ENCODE measurements at regions not wholly inside any gene's neighbourhood (a gene's known extent, or its start where the extent isn't known, plus 50 kb on each side); places are given as distances from the start of the nearest gene placed in this dataset.

- peak; percentile 46 for DNase-seq
These were observed 50.2 kb upstream of the XPA start for GRCh38 chr9:97747201-97747965.

DNA sequence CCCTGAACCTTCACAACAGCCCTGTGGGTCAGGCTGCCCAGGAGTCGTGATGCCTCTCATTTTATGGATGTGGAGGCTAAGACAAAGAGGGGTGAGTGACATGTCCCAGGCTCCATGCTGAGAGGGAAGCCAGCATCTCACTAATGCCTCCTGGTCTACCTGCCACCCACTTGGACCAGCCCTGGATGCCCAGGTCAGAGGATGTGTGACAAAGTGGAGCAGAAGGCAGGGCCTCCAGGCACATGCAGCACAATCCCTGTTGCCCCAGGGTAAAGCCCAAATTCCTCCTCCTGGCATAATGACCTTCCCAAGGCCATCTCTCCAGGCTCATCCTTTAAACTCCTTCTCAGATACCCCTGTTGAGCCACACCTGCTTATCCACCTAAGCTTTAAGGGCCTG lies 51.4 kb upstream of the XPA start:
- no peak for DNase-seq

GRCh38 chr9:97749928-97750327 lies 52.8 kb upstream of the XPA start:
- no peak for DNase-seq

DNA sequence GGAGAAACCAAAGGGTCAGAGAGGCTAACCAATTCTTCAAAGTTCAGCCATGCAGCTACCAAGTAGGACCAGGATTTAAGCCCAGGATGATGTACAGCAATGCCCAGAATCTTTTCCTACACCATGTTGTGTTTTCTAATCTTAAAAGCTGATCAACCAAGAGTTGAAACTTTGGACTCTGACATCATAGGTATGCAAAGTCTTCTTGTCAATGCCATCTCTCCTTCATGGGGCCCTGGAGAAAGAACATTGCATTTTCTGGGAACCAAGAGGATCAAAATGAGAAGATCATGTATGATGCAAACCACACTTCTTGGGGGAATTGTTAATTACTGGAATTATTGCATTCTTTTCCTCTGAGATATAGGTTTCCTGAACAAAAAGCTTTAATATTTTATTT lies 54.4 kb upstream of the XPA start:
- DNase-seq: no peak

- DNase-seq: no peak
These were observed 55.1 kb upstream of the XPA start for GRCh38 chr9:97752274-97752673.

DNA sequence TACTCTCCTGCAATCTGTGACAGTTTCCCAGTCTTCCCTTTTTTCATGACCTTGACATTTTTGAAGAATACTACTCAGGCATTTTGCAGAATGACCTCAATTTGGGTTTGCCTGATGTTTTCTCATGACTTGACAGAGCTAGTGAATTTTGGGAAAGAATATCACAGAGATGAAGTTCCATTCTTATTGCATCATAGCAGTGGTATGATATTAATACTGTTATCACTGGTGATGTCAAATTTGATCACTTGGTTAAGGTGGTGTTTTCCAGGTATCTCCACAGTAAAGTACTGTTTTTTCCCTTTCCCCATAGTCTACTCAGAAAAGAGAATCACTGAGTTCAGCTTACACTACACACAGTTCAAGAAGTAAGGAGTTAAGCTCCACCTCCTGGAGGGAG lies 56.2 kb upstream of the XPA start:
- DNase-seq: no peak

DNA sequence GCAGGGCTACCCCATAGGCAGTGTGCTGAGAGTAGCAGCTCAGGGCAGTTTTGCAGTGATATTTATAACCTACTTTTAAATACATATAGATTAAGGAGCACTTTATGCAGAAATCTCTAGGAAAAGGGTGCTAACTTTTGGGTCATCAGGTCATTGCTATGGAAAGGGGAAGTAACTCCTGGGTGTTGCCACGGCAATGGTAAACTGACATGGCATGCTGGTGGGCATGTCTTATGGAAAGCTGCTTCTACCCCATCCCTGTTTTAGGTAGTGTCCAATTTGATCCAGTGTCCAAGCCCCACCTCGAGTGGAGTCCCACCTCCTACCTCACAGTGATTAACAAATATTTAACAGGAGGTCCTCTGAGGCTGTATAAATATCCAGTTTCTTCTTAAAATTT lies 56.8 kb upstream of the XPA start:
- no peak for DNase-seq

DNA sequence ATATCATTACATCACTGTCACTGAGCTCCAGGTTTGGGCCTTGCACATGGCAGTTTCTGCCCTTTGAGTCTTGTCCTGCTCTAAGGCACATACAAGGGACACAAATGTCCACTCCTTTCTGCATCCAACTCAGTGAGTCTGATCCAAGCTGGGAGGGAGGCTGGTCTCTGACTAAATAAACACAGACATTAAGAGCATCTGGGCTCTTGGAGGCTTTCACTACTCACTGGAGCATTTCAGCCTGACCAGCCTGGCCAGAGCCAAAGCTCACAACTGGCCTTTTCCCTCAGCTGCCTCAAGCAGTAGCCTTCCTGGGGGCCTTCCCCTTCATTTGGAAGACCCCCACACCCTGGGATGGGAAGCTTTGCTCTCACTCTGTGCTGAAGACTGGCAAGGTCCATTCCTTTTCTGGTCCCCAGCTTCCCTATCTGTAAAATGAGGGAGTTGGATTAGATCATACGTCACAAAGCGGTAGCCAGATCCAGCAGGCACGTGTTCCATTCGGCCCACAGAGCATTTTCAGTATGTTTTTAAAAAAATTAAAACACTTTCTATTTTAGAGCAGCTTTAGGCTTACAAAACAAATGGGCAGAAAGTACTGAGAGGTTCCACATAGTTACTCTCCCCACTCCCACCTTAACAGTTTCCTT lies 58.6 kb upstream of the XPA start:
- no peak for DNase-seq

DNA sequence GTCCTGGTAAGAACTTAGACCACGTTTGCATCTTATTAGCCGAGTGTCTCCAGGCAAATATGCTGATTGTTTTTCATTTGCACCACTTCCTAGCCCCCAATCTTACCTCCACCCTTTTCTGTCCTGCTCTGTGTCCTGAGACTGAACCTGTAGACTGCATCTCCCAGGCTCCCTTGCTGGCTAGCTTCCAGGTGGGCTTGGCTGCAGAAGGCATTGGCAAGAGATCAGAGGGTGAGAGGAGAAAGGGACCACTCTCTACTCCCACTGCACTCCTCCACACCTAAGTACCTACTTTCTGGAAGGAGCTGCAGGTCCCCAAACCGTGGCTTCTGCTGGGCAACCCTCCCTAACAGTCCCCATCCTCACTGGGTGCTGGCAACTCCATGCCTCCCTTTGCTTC lies 59.9 kb upstream of the XPA start:
- no peak for DNase-seq

DNA sequence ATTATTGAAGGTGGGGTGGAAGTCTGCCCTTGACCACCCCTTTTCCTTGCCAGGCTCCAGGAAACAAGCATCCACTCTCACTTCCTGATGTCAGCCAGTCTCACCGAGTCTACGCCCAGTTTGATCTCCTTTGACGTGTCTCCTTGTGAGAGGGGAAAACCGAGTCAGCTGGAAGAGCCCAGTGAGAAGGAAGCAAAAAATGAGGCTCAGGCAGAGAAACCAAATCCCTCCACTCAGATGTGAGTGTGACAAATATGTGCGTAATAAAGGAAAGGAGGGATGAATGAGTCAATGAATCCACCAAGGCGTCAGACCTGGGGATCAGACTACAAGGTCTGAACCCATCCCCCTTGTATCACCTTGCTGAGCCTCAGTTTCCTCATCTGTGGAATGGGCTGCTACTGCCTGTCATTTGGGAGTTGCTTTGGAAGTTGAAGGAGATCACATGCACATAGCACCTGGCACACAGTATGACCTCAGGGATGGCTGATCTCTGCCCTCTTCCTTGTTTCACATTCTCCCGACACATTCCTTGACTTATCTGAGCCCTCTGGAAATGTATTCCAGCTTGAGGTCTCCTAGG lies 61.3 kb upstream of the XPA start:
- no peak for DNase-seq

- no peak for DNase-seq
These were observed 62.6 kb upstream of the XPA start for GRCh38 chr9:97759581-97760288.

- no peak for DNase-seq
These were observed 64.0 kb upstream of the XPA start for GRCh38 chr9:97761056-97761598.

- no peak for DNase-seq
These were observed 64.7 kb upstream of the XPA start for GRCh38 chr9:97761879-97762278.

DNA sequence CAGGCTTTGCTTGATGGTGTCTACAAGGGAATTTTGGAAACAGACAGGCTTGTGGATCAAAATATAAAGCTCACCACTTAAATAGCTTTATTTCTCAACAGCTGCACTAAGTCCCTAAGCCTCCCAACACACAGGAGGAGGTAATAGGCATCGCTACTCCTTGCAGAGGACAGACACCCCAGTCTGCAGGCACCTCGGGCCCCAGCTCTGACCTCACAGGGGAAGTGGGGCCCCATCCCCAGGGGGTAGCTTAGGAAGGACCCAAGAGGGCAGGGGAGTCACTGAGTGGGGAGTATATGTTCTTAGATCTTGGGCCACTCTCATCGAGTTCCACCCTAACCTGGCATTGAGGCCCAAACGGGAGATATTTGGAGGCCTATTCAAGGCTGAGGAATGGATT lies 66.7 kb upstream of the XPA start:
- no peak for DNase-seq

- DNase-seq: peak; percentile 98
These were observed 69.0 kb upstream of the XPA start for GRCh38 chr9:97766092-97766491.

- DNase-seq: no peak
These were observed 69.5 kb upstream of the XPA start for GRCh38 chr9:97766610-97767009.

- DNase-seq: peak; percentile 88
These were observed 70.8 kb upstream of the XPA start for GRCh38 chr9:97767891-97768290.

DNA sequence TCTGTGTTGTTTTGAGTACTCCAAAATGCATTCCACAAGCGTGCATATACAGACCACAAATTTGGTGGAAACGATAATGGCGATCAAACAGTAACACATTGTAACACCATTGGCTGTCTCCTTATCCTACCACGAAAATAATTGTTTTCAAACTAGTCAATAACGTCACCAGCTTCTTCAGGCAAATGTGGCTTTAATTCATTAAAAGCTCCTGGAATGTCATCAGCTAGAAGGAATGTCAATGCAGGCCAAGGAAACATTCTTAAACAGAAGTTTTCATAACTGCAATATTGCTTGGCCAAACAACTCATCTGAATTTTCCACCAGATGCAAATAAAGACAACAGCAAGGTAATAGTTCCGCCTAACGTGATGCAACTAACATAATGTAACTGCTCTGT lies 71.6 kb upstream of the XPA start:
- peak; percentile 93 for DNase-seq

DNA sequence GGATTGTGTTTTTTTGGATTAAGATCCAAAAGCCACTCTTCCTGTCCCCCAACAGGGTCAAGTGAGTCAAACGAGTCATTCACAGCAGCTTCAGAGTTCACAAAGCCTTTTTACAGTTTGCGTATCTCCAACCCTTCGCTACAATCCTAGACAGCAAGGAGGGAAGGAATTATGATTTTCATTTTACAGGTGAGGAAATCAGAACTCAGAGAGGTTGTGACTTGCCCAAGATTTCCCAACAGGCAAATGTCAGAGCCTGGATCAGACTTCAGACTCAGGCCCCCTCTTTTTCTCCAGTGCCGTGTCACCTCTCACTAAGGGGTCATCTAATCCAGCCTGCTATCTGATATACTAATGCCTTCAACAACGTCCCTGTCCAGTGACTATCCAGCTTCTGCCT lies 72.1 kb upstream of the XPA start:
- DNase-seq: no peak

DNA sequence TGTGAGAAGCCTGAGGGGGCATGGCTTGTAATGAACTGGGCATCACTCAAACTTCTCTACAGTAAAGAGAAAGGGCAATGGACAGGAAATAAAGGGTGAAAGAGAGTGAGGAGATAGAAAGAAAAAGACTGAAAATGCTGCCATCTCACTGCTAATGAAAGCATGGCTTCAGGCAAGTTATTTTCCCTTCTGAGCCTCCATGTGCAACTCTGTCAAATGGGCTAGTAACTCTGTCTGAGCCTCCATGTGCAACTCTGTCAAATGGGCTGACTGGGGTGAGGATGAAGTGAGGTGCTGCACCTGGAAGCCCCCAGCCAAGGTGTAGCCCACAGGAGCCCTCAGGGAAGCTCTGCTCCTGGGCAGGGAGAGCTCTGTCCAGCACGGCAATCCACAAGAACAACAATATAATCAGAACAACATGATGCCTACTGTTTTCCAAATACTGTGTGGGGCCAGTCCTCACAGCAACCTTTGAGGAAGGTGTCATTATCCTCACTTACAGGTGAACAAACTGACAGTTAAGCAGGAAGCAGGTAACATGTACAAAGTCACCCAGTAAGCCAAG lies 73.8 kb upstream of the XPA start:
- no peak for DNase-seq

GRCh38 chr9:97771641-97772040 lies 74.5 kb upstream of the XPA start:
- DNase-seq: no peak

DNA sequence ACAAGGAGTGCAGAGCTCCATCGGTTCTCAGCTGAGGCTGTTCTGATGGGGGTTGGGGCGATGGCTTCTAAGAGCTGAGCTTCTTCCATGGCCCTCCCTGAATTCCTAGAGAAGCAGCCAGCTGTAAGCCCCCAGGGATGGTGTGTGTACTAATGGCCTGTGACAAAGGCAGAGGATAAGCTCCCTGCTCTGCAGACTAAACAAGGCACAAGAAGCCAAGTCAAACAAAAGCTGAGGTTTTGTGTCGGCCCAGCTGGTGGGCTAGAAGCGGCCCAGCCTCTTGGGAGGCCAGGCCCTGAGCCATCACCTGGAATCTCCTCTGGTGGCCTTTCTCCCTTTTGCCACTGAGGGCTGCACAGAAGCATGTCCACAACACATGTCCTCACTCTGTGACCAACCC lies 75.0 kb upstream of the XPA start:
- no peak for DNase-seq

GRCh38 chr9:97773091-97773490 lies 76.0 kb upstream of the XPA start:
- peak; percentile 16 for DNase-seq
